NCI-H2227 (cell line): ENCODE measurements at regions not wholly inside any gene's neighbourhood (a gene's known extent, or its start where the extent isn't known, plus 50 kb on each side); places are given as distances from the start of the nearest gene placed in this dataset.

ENCODE experiments used
- DNase-seq: peaks from one replicate; lab custom pipeline; 2025; ENCODE audit not compliant: unreplicated experiment; lab: John Stamatoyannopoulos, UW

GRCh38 chr3:18778598-18778997 is 353.5 kb upstream of the SATB1 start:
- DNase-seq = no peak

GRCh38 chr3:18778094-18778493 is 353.0 kb upstream of the SATB1 start:
- DNase-seq = no peak

GRCh38 chr3:18775501-18775900 is 350.4 kb upstream of the SATB1 start:
- no peak for DNase-seq

- DNase-seq = no peak
These were observed 349.4 kb upstream of the SATB1 start for GRCh38 chr3:18774319-18775088.

- no peak for DNase-seq
These were observed 347.7 kb upstream of the SATB1 start for GRCh38 chr3:18772699-18773305.

- no peak for DNase-seq
These were observed 346.8 kb upstream of the SATB1 start for GRCh38 chr3:18771931-18772330.

- no peak for DNase-seq
These were observed 345.7 kb upstream of the SATB1 start for GRCh38 chr3:18770800-18771199.

GRCh38 chr3:18767756-18768303 is 342.7 kb upstream of the SATB1 start:
- DNase-seq = no peak

GRCh38 chr3:18766974-18767373 is 341.8 kb upstream of the SATB1 start:
- DNase-seq = no peak

GRCh38 chr3:18765662-18766061 is 340.5 kb upstream of the SATB1 start:
- DNase-seq = no peak

GRCh38 chr3:18765161-18765560 is 340.0 kb upstream of the SATB1 start:
- DNase-seq = no peak

- DNase-seq = no peak
These were observed 336.4 kb upstream of the SATB1 start for GRCh38 chr3:18761530-18761929.

GRCh38 chr3:18758047-18758704 is 333.0 kb upstream of the SATB1 start:
- no peak for DNase-seq

GRCh38 chr3:18757476-18757875 is 332.3 kb upstream of the SATB1 start:
- no peak for DNase-seq

GRCh38 chr3:18752273-18752934 is 327.3 kb upstream of the SATB1 start:
- DNase-seq = no peak

GRCh38 chr3:18751514-18751913 is 326.4 kb upstream of the SATB1 start:
- no peak for DNase-seq

GRCh38 chr3:18747383-18747782 is 322.2 kb upstream of the SATB1 start:
- no peak for DNase-seq

GRCh38 chr3:18745472-18745871 is 320.3 kb upstream of the SATB1 start:
- no peak for DNase-seq

- no peak for DNase-seq
These were observed 319.3 kb upstream of the SATB1 start for GRCh38 chr3:18744472-18744871.

- no peak for DNase-seq
These were observed 318.6 kb upstream of the SATB1 start for GRCh38 chr3:18743761-18744160.
